ENCODE measurements at regions not wholly inside any gene's neighbourhood (a gene's known extent, or its start where the extent isn't known, plus 50 kb on each side); places are given as distances from the start of the nearest gene placed in this dataset.

DNA sequence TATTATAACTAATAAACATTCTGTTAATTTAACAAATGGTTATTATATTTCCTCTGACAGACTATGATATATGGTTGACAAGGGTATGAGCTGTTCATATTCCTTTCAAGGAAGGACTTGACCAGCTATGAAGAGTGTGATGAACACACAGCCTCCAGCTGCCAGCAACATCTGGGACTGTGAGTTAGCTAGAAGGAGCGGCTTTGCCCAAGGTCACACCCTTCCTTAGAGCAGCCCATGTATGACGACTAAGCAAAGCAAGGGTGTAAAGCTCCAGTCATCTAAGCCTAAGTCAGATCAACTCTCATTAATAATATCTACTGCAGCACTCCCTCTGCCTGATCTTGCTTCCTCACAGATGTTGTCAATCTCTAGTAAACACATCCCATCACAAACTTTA, 355.4 kb downstream of the PLPP3 start:
- no peaks in the 10 kb centered on the region for H4K20me1 ChIP-seq (ENCODE audit: control insufficient read depth, insufficient read depth, insufficient read length)
- WGBS (ENCODE audit: extremely low coverage, insufficient read length, low lambda C conversion rate): no CpG with 5 or more reads among the region's 2 CpGs
- no peak overlapping the region for H2BK120ac ChIP-seq (ENCODE audit: low read depth, low read length, poor library complexity, severe bottlenecking)
- H2AFZ ChIP-seq (ENCODE audit: low read length): no peak overlapping the region
- no peak overlapping the region for H3K4me2 ChIP-seq (ENCODE audit: insufficient read depth, insufficient read length, low read length)
- H3K4ac ChIP-seq (ENCODE audit: low read depth, low read length): no peak overlapping the region
- no peak overlapping the region for H2BK15ac ChIP-seq (ENCODE audit: low read depth, low read length)
- H3K4me1 ChIP-seq (ENCODE audit: insufficient read depth, low read length): no peaks in the 10 kb centered on the region
- H4K91ac ChIP-seq (ENCODE audit: insufficient read length, low read depth, low read length): no peak overlapping the region
- H3K79me1 ChIP-seq (ENCODE audit: insufficient read depth, low read depth, low read length, poor library complexity, severe bottlenecking): no peaks in the 10 kb centered on the region
- H3K27ac Mint-ChIP-seq: no peak overlapping the region
- H3K14ac ChIP-seq (ENCODE audit: insufficient read depth, low read length): no peak overlapping the region
- H3K27ac ChIP-seq (ENCODE audit: insufficient read length, low read depth, low read length): no peak overlapping the region
- H4K5ac ChIP-seq (ENCODE audit: insufficient read length, low read depth, low read length): no peak overlapping the region
- H3K36me3 Mint-ChIP-seq (ENCODE audit: insufficient read depth in 1 of 3, low read depth in 3 of 3): no peaks in the 10 kb centered on the region
- no peak overlapping the region for H2AK5ac ChIP-seq (ENCODE audit: insufficient read length, low read length)
- no peak overlapping the region for H3K18ac ChIP-seq (ENCODE audit: insufficient read length, low read depth, low read length)
- no peaks in the 10 kb centered on the region for H3K23me2 ChIP-seq (ENCODE audit: insufficient read length, low read depth, low read length, poor library complexity, severe bottlenecking)
- H3K23ac ChIP-seq (ENCODE audit: insufficient read length, low read depth, low read length): no peak overlapping the region
- no peak for DNase-seq
- no peaks in the 10 kb centered on the region for H3K9me3 Mint-ChIP-seq
- no peaks in the 10 kb centered on the region for H3K27me3 Mint-ChIP-seq (ENCODE audit: low read depth)
- H2BK12ac ChIP-seq (ENCODE audit: insufficient read length, low read depth, low read length): no peak overlapping the region
- no peak overlapping the region for H2BK20ac ChIP-seq (ENCODE audit: low read depth, low read length, poor library complexity, severe bottlenecking)
- no peak overlapping the region for H3T11ph ChIP-seq (ENCODE audit: low read length)
- H3K9me3 ChIP-seq (ENCODE audit: control insufficient read depth, low read depth, low read length): no peaks in the 10 kb centered on the region
- H3K4me1 Mint-ChIP-seq: peaks cover 12 to 14% of the 10 kb centered on the region in 2 experiments
- H4K8ac ChIP-seq (replicated peaks; ENCODE audit: insufficient read length, low read depth, low read length): no peak overlapping the region
- H3K79me2 ChIP-seq (ENCODE audit: insufficient read depth, low read length): no peaks in the 10 kb centered on the region
- H3K56ac ChIP-seq (ENCODE audit: insufficient read length, low read depth, low read length): no peak overlapping the region
- no peaks in the 10 kb centered on the region for H3K27me3 ChIP-seq (ENCODE audit: insufficient read depth, low read length)
- H3K9ac ChIP-seq (ENCODE audit: extremely low read depth, insufficient read length, low read length): no peak overlapping the region
- no peak overlapping the region for H2BK5ac ChIP-seq (ENCODE audit: insufficient read length, low read length)
- TF ChIP-seq, protein P1, sequence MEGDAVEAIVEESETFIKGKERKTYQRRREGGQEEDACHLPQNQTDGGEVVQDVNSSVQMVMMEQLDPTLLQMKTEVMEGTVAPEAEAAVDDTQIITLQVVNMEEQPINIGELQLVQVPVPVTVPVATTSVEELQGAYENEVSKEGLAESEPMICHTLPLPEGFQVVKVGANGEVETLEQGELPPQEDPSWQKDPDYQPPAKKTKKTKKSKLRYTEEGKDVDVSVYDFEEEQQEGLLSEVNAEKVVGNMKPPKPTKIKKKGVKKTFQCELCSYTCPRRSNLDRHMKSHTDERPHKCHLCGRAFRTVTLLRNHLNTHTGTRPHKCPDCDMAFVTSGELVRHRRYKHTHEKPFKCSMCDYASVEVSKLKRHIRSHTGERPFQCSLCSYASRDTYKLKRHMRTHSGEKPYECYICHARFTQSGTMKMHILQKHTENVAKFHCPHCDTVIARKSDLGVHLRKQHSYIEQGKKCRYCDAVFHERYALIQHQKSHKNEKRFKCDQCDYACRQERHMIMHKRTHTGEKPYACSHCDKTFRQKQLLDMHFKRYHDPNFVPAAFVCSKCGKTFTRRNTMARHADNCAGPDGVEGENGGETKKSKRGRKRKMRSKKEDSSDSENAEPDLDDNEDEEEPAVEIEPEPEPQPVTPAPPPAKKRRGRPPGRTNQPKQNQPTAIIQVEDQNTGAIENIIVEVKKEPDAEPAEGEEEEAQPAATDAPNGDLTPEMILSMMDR (conservative IDR thresholded peaks at IDR 0.05): no peak
- H3K4me3 Mint-ChIP-seq: no peak overlapping the region

Measured in H9 (cell line).